ENCODE measurements at regions not wholly inside any gene's neighbourhood (a gene's known extent, or its start where the extent isn't known, plus 50 kb on each side); places are given as distances from the start of the nearest gene placed in this dataset.

DNA sequence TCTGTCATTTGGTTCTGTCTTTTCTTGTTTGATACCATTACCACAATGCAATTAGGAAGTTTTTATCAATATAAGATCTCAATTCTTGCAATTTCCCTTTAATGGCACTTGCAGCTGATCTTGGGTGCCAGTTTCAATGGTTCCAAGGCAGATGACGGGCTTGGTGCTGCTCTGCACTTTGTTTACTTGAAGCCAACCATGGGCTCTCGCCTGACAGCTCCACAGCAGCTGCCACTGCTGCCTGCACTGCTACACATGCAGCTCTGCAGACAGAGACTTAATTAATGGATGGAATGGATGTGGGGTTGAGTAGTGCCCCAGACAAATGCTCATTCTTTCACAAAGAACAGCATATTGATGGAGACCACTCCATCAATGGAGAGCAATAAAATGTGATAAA, 1024.3 kb upstream of the EPHA7 start:
- ATAC-seq (no peak), DNase-seq (no peak)
- intact Hi-C loops (cut with DNase I): no loop called here

DNA sequence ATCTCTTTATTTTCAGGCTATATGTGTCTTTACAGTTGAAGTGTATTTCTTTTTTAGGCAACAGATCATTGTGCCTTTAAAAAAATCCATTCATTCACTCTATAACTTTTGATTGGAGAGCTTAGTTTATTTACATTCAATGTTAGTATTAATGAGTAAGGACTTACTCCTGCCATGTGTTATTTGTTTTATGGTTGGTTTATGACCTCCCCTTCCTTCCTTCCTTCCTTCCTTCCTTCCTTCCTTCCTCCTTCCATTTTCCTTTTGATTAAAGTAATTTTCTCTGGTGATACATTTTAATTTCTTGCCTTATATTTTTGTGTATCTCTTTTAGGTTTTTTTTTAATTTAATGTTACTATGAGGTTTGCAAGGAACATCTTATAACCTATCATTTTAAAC, 1005.3 kb upstream of the EPHA7 start:
- ATAC-seq (no peak), DNase-seq (no peak)
- intact Hi-C loops (cut with DNase I): no loop called here

DNA sequence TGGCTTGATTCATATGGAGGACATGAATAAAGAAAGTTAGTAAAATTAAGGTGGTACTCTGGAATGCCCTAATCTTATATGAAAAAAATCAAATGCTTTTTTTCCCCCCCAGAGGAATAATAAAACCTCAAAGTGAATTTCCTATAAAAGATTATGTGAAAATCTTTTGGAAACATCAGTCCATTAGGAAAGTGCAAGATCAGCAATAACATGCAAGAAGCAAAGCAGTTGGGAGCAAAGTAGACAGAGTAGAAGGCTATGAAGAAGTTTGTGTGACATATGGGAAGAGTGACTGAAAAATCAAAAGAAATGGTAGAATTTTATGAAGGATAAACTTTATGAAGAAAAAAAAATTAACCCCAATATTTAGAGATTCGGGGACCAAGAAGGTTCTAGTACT, 998.0 kb upstream of the EPHA7 start:
- no peak for ATAC-seq

DNA sequence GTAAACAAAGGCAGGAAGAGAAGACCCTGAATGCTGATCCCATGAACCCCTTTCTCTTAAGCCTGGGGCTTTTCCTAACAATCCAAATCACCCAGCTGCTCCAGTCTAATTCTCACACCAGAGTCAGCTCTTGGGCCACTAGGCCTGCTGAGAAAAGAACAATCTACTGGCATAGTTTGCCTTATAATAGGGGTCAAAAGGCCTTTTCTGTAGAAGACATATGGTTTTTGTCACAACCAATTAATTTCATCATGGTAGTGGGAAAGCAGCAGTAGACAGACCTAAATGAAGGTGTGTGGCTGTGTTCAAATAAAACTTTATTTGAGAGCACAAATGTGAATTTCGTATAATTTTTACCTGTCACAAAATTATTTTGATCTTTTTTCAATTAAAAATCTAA, 994.7 kb upstream of the EPHA7 start:
- intact Hi-C loops (cut with DNase I): no loop called here
- no peak for DNase-seq
- no peak for ATAC-seq

More for the DNA sequence above, 998.0 kb upstream of the EPHA7 start:
- intact Hi-C loops (cut with DNase I): no loop called here
- no peak for DNase-seq

DNA sequence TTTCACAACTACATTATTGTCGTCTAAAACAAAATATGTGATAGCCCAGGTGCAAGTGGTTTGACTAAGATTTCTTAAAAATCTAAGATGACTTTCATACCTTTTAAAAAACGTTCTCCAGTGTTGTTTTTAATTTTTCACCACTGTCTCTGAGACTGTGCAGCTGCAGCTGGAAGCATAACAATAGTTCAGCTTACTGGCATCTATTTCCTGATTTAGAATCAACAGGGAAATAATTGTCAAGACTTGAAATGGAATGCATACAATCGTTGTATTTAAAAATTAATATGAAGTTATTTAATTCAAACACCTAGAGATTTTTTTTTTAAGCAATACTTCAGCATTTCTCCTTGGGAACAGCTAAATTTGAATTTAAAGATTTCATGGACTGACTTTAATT, 982.0 kb upstream of the EPHA7 start:
- DNase-seq (no peak), ATAC-seq (no peak)
- intact Hi-C loops (cut with DNase I): no loop called here

DNA sequence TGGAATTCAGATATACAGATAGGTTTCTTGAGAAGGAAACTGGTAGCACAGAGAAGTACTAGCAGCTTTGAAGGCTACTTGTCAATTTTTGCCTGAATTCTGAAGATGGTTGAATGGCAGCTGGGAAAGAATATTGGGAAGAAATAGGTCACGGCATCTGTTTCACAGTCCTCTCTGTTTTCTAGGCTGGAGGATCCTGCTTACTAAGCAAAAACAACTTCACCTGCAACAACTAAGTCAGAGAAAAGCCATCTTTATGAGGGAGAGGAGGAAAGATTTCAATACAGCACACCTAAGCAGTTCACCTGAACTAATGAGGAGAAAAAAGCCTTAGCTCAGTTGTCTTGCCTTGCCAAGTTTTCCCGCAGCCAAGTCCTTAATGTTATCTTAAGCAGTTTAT, 975.5 kb upstream of the EPHA7 start:
- no peak for DNase-seq
- ATAC-seq: no peak
- intact Hi-C loops (cut with DNase I): no loop called here

DNA sequence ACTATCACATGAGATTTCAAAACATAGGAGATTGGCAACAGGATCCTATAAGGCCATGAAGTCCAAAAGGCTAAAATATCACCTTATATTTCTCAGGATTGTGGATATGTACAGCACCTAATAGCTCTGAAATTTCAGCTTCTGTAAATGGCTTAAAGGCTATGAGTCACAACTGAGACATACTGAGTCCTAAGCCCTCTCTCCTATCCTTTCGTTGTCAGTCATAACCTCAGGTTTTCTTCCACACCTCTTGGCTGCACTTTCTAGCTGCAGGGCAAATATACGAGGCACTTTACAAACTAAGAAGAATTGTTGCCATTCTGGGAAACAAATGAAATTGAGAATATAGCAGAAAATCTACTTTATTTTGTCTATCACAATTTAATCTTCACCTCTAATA, 969.9 kb upstream of the EPHA7 start:
- ATAC-seq (no peak), DNase-seq (no peak)
- intact Hi-C loops (cut with DNase I): no loop called here

DNA sequence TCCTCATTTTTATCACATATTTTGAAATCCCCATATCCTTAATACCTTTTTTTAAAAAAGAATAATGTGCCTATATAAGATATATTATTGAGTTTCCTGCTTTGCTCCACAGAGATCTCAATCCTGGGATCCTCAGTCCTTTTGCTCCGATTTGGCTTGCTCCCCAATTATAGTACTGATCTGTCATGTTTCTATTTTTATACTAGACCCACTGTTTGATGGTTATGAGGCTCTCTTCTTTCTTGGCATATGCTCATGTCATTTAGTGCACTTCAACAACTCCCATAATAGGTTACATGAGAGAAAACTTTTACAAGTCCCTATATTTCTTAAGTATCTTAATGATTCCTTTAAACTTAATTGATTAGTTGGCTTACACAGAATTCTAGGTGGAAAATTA, 958.5 kb upstream of the EPHA7 start:
- peak; percentile 56 to 82 for ATAC-seq
- intact Hi-C loops (cut with DNase I): no loop called here
- DNase-seq: no peak

DNA sequence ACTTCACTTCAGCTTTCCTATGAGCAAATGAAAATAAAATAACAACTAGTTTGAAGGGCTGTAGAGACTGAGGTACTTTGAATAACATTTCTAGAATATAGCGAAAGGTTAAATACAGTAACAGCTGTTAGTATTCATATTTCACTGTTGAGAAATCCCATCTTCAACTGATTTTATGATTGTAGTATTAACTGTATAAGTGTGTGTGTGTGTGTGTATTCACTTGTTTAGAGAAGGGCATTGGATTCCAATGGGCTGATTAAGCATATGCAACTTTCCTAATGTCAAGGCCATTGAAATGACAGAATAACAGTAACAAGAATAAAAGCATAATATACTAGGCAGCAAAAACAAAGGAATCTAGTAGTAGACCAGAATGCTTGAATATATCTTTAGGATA, 957.5 kb upstream of the EPHA7 start:
- DNase-seq: no peak
- intact Hi-C loops (cut with DNase I): no loop called here
- no peak for ATAC-seq

DNA sequence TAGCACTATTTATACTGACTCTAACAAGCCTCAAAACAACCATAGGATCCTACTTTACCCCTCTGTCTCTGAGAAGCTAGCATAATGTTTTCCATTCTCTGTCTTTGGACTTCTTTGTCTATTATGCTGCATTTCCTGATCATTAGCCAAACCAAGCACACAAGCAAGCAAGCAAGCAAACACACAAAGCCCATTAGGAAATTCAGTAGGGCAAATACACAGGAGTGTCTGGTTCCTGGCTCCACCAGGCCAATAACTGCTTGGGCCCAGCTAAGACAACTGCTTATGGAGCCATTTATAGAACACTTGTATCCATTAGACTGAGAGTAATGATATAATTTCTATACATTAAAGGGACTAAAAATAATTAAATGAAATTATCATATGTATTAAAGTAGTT, 952.9 kb upstream of the EPHA7 start:
- DNase-seq: no peak
- intact Hi-C loops (cut with DNase I): no loop called here
- ATAC-seq: no peak

DNA sequence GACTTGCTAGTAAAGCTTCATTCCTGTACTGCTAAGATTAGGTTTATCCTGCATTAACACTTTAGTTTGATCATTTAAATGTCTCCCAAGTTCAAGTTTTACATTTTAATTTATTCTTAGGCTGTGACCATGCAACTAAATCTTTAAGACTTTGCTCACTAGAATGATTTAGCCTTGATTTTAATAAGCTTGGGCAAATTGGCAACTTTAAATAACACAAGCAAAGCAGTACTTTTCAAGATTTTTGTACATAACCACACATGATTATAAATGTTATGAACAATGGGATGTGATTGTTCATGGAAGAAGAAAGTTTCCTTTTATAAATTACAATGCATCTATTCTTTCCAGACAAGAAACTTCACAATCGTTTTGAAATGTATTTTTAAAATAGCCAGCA, 948.0 kb upstream of the EPHA7 start:
- intact Hi-C loops (cut with DNase I): no loop called here
- ATAC-seq (no peak), DNase-seq (no peak)

DNA sequence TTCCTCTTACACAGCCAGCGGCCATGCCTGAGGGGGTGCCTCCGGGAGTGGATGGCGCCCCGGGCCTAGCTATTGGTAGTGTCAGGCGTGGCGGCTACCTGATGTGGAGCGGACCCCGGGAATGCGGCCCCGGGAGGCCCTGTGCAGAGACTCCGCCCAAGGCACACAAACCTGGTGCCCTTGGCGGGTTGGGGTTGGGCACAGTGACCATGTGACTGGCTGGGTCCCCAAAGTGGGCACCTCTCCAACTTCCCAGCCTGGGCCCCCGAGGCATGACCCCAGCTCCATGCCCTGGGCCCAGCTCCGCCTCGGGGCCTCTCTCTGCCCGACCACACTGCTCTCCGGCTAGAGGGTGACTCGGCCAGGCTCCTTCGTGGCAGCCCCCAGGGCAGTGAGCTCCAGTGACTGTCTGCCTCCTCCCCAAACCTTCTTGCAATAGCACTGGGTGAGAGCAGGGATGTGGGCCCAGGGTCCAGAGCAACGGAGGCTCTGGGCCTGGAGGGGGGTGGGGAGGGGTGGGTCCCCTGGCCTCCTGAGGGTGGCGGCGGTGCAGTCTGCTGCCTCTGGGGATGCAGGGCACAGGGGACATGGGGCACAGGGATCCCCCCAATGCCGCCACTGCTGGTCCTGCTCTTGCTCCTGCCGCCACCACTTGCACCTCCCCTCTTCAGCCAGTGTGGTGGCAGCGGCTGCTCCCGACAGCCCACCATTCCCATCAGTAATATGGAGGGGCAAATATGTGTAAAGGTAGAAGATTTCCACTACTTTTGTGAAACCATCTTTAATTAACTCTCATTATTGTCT, 942.9 kb upstream of the EPHA7 start:
- DNase-seq: no peak
- ATAC-seq: no peak
- intact Hi-C loops (cut with DNase I): no loop called here

DNA sequence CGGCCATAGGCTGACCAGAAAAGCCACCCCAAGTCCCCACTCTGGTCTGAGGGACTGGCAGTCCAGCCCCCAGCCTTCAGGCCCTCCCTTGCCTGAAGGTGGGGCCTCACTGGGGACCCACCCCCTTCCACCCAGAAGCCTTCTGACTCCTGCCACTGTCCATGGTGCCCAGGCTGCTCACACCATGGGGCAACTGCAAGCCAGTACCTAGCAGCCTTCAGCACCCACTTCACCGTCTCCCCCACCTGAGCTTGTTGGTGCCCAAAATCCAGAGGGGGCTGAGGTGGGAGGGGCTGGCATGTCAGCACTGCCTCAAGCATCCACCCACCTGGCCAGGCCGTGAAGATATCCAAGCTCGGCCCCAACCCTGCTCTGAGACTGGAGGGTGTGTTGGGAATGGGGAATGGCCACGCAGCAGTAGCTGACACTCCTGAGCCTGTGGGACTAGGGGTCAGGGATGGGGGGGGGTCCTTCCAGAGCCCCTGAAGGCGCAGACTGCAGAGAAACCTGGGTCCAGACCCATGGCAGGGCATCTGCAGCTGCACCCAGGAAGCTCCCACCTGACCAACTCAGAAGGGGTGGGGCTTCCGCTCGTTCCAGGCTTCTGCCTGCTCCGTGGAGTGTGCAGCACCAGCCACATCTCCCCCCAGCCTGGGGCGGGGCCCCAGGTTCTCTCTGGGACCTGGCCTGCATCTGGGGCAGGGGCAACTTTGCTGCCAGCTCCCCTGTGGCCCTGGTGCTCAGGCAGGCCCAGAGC, 942.1 kb upstream of the EPHA7 start:
- no peak for ATAC-seq
- peak; percentile 16 for DNase-seq
- intact Hi-C loops (cut with DNase I): no loop called here

DNA sequence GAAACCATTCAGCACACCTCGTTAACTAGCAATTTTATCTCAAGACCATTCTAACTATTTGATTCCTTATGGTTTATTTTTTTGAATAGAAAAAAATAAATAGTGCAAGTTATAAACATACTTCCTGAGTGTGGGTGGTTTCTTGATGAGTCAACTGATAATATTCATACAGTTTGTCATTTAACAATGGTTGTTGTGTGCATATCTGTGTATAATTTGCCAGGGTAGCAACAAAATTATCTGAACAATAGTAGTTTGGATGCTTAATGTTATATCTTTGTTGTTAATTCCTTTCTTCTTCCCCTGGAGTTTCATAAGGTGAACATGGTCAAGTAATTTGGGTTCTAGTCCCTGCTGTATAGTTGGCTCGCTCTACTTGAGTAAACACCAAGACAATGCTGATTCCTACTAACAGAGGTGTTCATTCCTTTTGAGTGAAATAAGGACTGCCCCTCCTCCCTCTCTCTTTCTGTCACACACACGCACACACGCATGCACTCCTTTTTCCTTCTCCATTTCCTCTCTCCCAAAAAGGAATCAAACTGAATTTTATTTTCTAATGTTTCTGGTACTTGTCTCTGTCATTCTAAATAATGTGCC, 938.1 kb upstream of the EPHA7 start:
- intact Hi-C loops (cut with DNase I): no loop called here
- no peak for DNase-seq
- no peak for ATAC-seq

DNA sequence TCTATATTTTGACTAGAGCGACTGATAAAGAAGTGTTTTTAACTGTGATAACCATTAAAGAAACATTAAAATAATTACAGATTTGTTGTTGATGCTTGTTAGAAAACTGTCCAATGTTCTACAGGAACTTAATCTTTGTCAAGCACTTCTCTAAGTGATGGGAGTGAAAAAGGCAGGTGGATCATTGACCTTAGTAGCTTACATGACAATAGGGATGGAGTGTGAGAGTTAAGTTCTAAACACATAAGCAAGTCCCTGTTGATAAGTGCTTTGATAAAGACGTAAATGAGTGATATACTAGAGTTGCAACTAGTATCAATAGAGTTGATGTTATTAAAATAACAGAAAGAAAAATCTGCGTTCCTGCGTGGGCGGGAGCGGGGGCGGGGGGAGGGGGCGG, 931.5 kb upstream of the EPHA7 start:
- ATAC-seq (no peak), DNase-seq (no peak)
- intact Hi-C loops (cut with DNase I): no loop called here

DNA sequence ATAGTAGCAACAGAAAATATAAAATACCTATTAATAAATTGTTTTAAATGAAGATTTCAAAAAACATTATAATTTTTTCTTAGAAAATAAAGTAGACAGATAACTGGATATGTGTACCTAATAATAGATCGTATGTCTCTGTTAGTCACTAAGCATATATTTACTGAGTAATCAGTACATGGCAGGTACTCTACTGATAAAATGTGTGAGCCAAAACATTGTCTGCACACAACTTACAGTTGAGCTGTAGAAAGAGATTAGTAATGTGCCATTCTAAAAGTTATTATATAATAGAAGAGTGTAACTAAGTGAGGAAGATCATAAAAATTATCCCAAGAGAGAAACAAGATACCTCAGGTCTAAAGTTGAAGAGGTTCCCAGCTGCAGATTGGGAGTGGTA, 929.9 kb upstream of the EPHA7 start:
- DNase-seq: no peak
- ATAC-seq: no peak
- intact Hi-C loops (cut with DNase I): no loop called here

DNA sequence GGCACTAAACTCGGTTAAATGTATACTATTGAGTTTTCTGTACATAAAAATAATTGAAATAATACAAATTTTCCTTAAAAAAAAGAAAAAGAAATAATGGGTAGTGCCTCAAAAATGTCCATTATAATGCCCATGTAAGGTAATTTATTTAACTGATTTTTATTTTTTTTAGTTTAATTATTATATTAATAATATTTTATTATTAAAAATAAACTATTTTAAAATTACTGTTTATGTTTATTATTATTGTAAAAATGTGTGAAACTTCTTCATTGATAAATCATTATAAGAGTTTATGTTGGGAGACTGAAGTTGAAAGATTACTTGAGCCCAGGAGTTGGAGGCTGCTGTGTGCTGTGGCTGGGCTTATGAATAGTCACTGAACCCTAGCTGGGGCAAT, 925.5 kb upstream of the EPHA7 start:
- intact Hi-C loops (cut with DNase I): no loop called here
- ATAC-seq: no peak
- no peak for DNase-seq

DNA sequence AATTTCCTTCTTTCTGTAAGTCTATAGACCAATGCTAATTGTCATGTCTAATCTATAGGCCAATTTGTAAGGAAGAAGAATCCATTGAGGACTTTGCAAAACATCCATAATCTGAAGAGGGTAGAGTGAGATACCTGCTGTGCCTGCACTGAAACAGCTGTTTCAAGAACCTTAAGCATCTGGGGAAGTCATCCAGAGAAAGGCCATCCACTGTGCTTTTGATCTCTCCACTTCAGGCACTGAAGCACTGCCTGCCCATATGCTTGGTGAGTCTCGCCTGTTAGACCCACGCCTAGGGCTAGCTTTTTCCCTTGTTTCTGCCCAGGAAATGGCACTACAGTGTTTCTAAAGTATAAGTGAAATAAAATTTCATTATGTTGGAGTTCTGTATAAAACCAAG, 921.8 kb upstream of the EPHA7 start:
- intact Hi-C loops (cut with DNase I): no loop called here
- DNase-seq (no peak), ATAC-seq (no peak)

DNA sequence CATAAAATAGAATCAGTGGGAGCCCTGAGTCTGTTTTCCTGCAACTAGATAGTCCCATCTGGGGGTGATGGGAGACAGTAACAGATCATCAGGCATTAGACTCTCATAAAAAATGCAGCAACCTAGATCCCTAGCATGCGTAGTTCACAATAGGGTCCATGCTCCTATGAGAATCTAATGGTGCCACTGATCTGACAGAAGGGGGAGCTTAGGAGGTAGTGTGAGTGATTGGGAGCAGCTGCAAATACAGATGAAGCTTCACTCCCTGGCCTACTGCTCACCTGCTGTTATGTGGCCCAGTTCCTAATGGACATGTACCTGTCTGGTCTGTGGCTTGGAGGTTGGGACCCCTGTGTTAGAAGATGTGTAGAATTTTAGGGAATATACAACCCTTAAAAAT, 904.5 kb upstream of the EPHA7 start:
- intact Hi-C loops (cut with DNase I): no loop called here
- DNase-seq (no peak), ATAC-seq (no peak)

DNA sequence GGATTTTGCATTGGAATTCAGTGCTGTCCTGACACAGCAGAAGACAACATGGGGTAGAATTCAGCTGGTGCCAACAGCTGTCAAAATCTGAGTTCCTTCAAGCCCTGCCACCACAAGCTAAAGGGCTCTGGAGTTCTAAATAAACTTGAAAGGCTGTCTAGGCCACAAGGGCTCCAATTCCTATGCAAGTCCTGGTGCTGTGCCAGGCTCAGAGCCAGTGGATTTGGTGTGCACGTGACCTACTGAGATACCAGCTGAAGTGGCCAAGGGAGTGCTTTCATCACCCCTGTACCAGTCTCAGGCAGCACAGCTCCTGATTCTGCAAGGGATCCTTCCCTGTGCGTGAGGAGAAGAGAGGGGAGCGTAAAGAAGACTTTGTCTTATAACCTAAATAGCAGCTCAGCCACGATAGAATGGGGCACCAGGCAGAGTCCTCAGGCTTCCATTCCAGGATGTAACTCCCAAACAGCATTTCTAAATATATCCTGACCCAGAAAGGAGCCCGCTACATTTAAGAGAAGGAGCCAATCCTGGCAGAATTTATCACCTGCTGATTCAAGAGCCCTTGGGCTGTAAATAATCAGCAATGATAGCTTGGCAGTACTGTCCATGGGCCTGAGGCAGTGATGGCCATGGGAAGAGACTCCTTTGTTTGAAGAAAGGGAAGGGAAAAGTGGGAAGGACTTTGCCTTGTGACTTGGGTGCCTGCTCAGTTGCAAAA, 881.2 kb upstream of the EPHA7 start:
- intact Hi-C loops (cut with DNase I): no loop called here
- DNase-seq (peak; percentile 70), ATAC-seq (peak; percentile 92 to 96)

Data from left cardiac atrium (tissue), 4 donors.